ENCODE measurements at regions not wholly inside any gene's neighbourhood (a gene's known extent, or its start where the extent isn't known, plus 50 kb on each side); places are given as distances from the start of the nearest gene placed in this dataset.
"Not testable (repeated sequence)": the region's sequence is repeated elsewhere in the genome, so short reads cannot be mapped to it uniquely, and the experiment has no call there.

DNA sequence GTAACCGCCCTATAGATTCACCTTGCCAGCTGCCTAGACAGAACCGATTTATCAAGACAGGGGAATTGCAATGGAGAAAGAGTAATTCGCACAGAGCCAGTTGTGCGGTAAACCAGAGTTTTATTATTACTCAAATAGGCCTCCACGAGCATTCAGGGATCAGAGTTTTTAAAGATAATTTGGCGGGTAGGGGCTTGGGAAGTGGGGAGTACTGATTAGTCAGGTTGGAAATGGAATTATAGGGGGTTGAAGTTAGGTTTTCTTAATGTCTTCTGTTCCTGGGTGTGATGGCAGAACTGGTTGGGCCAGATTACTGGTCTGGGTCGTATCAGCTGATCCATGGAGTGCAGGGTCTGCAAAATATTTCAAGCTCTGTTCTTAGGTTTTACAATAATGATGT is 756.9 kb upstream of the ADGRB3 start:
- not testable (repeated sequence) for H3K36me3 ChIP-seq (ENCODE audit: control insufficient read depth, insufficient read depth, low read length); H3K4me3 ChIP-seq (ENCODE audit: low read depth, low read length); FAIRE-seq; H3K27me3 ChIP-seq (ENCODE audit: control insufficient read depth, insufficient read depth, low read length); DNase-seq (ENCODE audit: low read depth)

- H3K4me3 ChIP-seq (ENCODE audit: low read depth, low read length), result no peak overlapping the region
- no peaks in the 10 kb centered on the region for H3K27me3 ChIP-seq (ENCODE audit: control insufficient read depth, insufficient read depth, low read length)
- H3K36me3 ChIP-seq (ENCODE audit: control insufficient read depth, insufficient read depth, low read length), result no peaks in the 10 kb centered on the region
- DNase-seq (ENCODE audit: low read depth) (no peak), FAIRE-seq (no peak)
- TF ChIP-seq, protein P1, sequence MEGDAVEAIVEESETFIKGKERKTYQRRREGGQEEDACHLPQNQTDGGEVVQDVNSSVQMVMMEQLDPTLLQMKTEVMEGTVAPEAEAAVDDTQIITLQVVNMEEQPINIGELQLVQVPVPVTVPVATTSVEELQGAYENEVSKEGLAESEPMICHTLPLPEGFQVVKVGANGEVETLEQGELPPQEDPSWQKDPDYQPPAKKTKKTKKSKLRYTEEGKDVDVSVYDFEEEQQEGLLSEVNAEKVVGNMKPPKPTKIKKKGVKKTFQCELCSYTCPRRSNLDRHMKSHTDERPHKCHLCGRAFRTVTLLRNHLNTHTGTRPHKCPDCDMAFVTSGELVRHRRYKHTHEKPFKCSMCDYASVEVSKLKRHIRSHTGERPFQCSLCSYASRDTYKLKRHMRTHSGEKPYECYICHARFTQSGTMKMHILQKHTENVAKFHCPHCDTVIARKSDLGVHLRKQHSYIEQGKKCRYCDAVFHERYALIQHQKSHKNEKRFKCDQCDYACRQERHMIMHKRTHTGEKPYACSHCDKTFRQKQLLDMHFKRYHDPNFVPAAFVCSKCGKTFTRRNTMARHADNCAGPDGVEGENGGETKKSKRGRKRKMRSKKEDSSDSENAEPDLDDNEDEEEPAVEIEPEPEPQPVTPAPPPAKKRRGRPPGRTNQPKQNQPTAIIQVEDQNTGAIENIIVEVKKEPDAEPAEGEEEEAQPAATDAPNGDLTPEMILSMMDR (IDR thresholded peaks at IDR 0.05; ENCODE audit: insufficient read depth, low read length, severe bottlenecking), result no peak
Measured at GRCh38 chr6:67877288-67877687, 757.8 kb upstream of the ADGRB3 start.

GRCh38 chr6:67875877-67876383 is 759.2 kb upstream of the ADGRB3 start:
- FAIRE-seq (no peak), DNase-seq (ENCODE audit: low read depth) (no peak)
- no peak overlapping the region for H3K4me3 ChIP-seq (ENCODE audit: low read depth, low read length)
- TF ChIP-seq, protein P1 (IDR thresholded peaks at IDR 0.05; ENCODE audit: insufficient read depth, low read length, severe bottlenecking), result no peak
- no peaks in the 10 kb centered on the region for H3K36me3 ChIP-seq (ENCODE audit: control insufficient read depth, insufficient read depth, low read length)
- H3K27me3 ChIP-seq (ENCODE audit: control insufficient read depth, insufficient read depth, low read length), result no peaks in the 10 kb centered on the region

DNA sequence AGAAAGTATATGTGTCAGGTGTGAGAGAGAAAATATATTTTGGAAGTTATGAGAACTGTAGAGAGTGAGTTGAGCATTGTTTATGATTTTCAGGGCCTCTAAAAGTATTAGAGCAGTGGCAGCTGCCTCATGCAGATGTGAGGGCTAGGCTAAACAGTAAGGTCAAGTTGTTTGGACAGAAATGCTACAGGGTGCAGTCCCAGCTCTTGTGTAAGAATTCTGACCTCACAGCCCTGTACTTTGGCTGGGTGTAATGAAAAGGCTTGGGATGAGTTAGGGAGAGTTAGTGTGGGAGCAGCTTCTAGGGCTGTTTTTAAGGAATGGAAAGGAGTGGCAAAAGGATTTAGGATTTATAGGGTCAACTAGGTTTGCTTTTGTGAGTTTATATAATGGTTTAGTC is 764.8 kb upstream of the ADGRB3 start:
- TF ChIP-seq, protein P1 (IDR thresholded peaks at IDR 0.05; ENCODE audit: insufficient read depth, low read length, severe bottlenecking), result no peak
- FAIRE-seq, result no peak

GRCh38 chr6:67863346-67863745 is 771.7 kb upstream of the ADGRB3 start:
- TF ChIP-seq, protein P1 (IDR thresholded peaks at IDR 0.05; ENCODE audit: insufficient read depth, low read length, severe bottlenecking), result no peak
- FAIRE-seq (no peak), DNase-seq (ENCODE audit: low read depth) (no peak)
- H3K27me3 ChIP-seq (ENCODE audit: control insufficient read depth, insufficient read depth, low read length), result no peaks in the 10 kb centered on the region
- H3K36me3 ChIP-seq (ENCODE audit: control insufficient read depth, insufficient read depth, low read length), result no peaks in the 10 kb centered on the region
- no peak overlapping the region for H3K4me3 ChIP-seq (ENCODE audit: low read depth, low read length)

More for the DNA sequence above, 764.8 kb upstream of the ADGRB3 start:
- no peaks in the 10 kb centered on the region for H3K27me3 ChIP-seq (ENCODE audit: control insufficient read depth, insufficient read depth, low read length)
- H3K4me3 ChIP-seq (ENCODE audit: low read depth, low read length), result no peak overlapping the region
- DNase-seq (ENCODE audit: low read depth), result no peak
- H3K36me3 ChIP-seq (ENCODE audit: control insufficient read depth, insufficient read depth, low read length), result no peaks in the 10 kb centered on the region

- no peak overlapping the region for H3K4me3 ChIP-seq (ENCODE audit: low read depth, low read length)
- H3K27me3 ChIP-seq (ENCODE audit: control insufficient read depth, insufficient read depth, low read length), result no peaks in the 10 kb centered on the region
- FAIRE-seq, result no peak
- DNase-seq (ENCODE audit: low read depth), result peak; percentile 4
- TF ChIP-seq, protein P1 (IDR thresholded peaks at IDR 0.05; ENCODE audit: insufficient read depth, low read length, severe bottlenecking), result no peak
- H3K36me3 ChIP-seq (ENCODE audit: control insufficient read depth, insufficient read depth, low read length), result no peaks in the 10 kb centered on the region
Measured at GRCh38 chr6:67854098-67854497, 781.0 kb upstream of the ADGRB3 start.

Data from bronchial epithelial cell (primary cell).